ENCODE measurements at regions not wholly inside any gene's neighbourhood (a gene's known extent, or its start where the extent isn't known, plus 50 kb on each side); places are given as distances from the start of the nearest gene placed in this dataset.

- Mint-ChIP-seq H3K9me3 (peaks cover 0 to 5% (median 0%) of the 10 kb centered on the region in 7 donors), H3K27me3 (peaks cover 11% of the 10 kb centered on the region), H3K4me1 (no peaks in the 10 kb centered on the region), H3K27ac (no peak overlapping the region), H3K36me3 (no peaks in the 10 kb centered on the region), H3K4me3 (no peak overlapping the region)
- peaks cover 6% of the 10 kb centered on the region for H3K27me3 ChIP-seq (ENCODE audit: control insufficient read depth, insufficient read depth, low read length)
- no peaks in the 10 kb centered on the region for H3K9me3 ChIP-seq (ENCODE audit: control insufficient read depth in 2 of 2, low read length in 2 of 2)
- H3K4me1 ChIP-seq (ENCODE audit: control insufficient read depth, insufficient read depth, low read length, poor library complexity, severe bottlenecking), result no peaks in the 10 kb centered on the region
- DNase-seq, result no peak
- ATAC-seq (ENCODE audit: low read depth in 2 of 2), result no peak
- no peak overlapping the region for H3K4me3 ChIP-seq (ENCODE audit: low read depth, low read length)
- no peaks in the 10 kb centered on the region for H3K36me3 ChIP-seq (ENCODE audit: control insufficient read depth, insufficient read depth, low read length)
- no peak overlapping the region for H3K27ac ChIP-seq (ENCODE audit: insufficient read depth, low read length, poor library complexity, severe bottlenecking)
Observed at GRCh38 chr2:236498369-236498768, 71.3 kb upstream of the ACKR3 start.

- DNase-seq, result no peak
- Mint-ChIP-seq H3K4me3 (no peak overlapping the region), H3K36me3 (no peaks in the 10 kb centered on the region), H3K27me3 (peaks cover 18% of the 10 kb centered on the region), H3K27ac (no peak overlapping the region), H3K4me1 (no peaks in the 10 kb centered on the region), H3K9me3 (peaks cover 0 to 5% (median 0%) of the 10 kb centered on the region in 7 donors)
- no peaks in the 10 kb centered on the region for H3K9me3 ChIP-seq (ENCODE audit: control insufficient read depth in 2 of 2, low read length in 2 of 2)
- peaks cover 6% of the 10 kb centered on the region for H3K27me3 ChIP-seq (ENCODE audit: control insufficient read depth, insufficient read depth, low read length)
- H3K27ac ChIP-seq (ENCODE audit: insufficient read depth, low read length, poor library complexity, severe bottlenecking), result no peak overlapping the region
- H3K36me3 ChIP-seq (ENCODE audit: control insufficient read depth, insufficient read depth, low read length), result no peaks in the 10 kb centered on the region
- no peaks in the 10 kb centered on the region for H3K4me1 ChIP-seq (ENCODE audit: control insufficient read depth, insufficient read depth, low read length, poor library complexity, severe bottlenecking)
- ATAC-seq (ENCODE audit: low read depth in 2 of 2), result no peak
- H3K4me3 ChIP-seq (ENCODE audit: low read depth, low read length), result no peak overlapping the region
Observed at GRCh38 chr2:236499691-236500578, 69.7 kb upstream of the ACKR3 start.

DNA sequence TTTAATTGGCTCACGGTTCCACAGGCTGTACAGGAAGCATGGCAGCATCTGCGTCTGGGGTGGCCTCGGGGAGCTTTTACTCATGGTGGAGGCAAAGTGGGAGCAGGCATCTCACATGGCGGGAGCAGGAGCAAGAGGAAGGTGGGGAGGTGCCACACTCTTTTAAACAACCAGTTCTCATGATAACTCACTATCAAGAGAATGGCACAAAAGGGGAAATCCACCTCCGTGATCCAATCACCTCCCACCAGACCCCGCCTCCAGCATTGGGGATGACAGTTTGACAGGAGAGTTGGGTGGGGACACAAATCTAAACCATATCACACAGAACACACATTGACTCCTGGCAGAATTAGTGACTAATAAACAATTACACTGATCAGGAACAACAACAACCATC, 68.6 kb upstream of the ACKR3 start:
- peaks cover 0 to 5% (median 0%) of the 10 kb centered on the region in 7 donors for H3K9me3 Mint-ChIP-seq
- no peak overlapping the region for H3K4me3 Mint-ChIP-seq
- H3K36me3 Mint-ChIP-seq, result no peaks in the 10 kb centered on the region
- no peak overlapping the region for H3K27ac Mint-ChIP-seq
- H3K9me3 ChIP-seq (ENCODE audit: control insufficient read depth in 2 of 2, low read length in 2 of 2), result no peaks in the 10 kb centered on the region
- no peak for ATAC-seq (ENCODE audit: low read depth in 2 of 2)
- no peak for DNase-seq
- no peaks in the 10 kb centered on the region for H3K4me1 ChIP-seq (ENCODE audit: control insufficient read depth, insufficient read depth, low read length, poor library complexity, severe bottlenecking)
- H3K4me3 ChIP-seq (ENCODE audit: low read depth, low read length), result no peak overlapping the region
- H3K4me1 Mint-ChIP-seq, result no peaks in the 10 kb centered on the region
- H3K27ac ChIP-seq (ENCODE audit: insufficient read depth, low read length, poor library complexity, severe bottlenecking), result no peak overlapping the region
- H3K27me3 Mint-ChIP-seq, result peaks cover 29% of the 10 kb centered on the region
- H3K36me3 ChIP-seq (ENCODE audit: control insufficient read depth, insufficient read depth, low read length), result no peaks in the 10 kb centered on the region
- H3K27me3 ChIP-seq (ENCODE audit: control insufficient read depth, insufficient read depth, low read length), result peaks cover 11% of the 10 kb centered on the region

DNA sequence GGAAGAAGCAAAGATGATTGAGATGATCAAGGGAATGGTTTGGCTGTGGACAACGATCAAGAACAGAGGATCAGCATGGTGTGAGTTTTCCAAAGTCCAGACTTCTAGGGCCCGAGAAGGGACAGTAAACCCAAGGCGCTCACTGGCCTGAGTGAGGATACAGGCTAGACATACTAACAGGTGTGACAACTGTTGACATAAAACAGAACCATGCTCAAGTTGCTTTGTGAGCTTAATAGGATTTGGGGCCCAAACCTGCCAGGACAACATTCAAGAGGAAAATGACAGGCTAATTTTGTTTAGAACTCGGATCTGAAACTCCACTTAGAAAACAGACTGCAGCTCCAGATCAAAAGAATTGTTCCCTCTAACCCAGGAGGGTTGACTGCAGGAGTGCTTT, 68.1 kb upstream of the ACKR3 start:
- no peak overlapping the region for H3K27ac Mint-ChIP-seq
- DNase-seq (no peak), ATAC-seq (ENCODE audit: low read depth in 2 of 2) (no peak)
- H3K4me1 Mint-ChIP-seq, result no peaks in the 10 kb centered on the region
- H3K9me3 ChIP-seq (ENCODE audit: control insufficient read depth in 2 of 2, low read length in 2 of 2), result no peaks in the 10 kb centered on the region
- no peak overlapping the region for H3K4me3 Mint-ChIP-seq
- H3K9me3 Mint-ChIP-seq, result peaks cover 0 to 5% (median 0%) of the 10 kb centered on the region in 7 donors
- no peaks in the 10 kb centered on the region for H3K4me1 ChIP-seq (ENCODE audit: control insufficient read depth, insufficient read depth, low read length, poor library complexity, severe bottlenecking)
- H3K4me3 ChIP-seq (ENCODE audit: low read depth, low read length), result no peak overlapping the region
- H3K36me3 Mint-ChIP-seq, result no peaks in the 10 kb centered on the region
- H3K36me3 ChIP-seq (ENCODE audit: control insufficient read depth, insufficient read depth, low read length), result no peaks in the 10 kb centered on the region
- no peak overlapping the region for H3K27ac ChIP-seq (ENCODE audit: insufficient read depth, low read length, poor library complexity, severe bottlenecking)
- H3K27me3 Mint-ChIP-seq, result peaks cover 34% of the 10 kb centered on the region
- H3K27me3 ChIP-seq (ENCODE audit: control insufficient read depth, insufficient read depth, low read length), result peaks cover 12% of the 10 kb centered on the region

DNA sequence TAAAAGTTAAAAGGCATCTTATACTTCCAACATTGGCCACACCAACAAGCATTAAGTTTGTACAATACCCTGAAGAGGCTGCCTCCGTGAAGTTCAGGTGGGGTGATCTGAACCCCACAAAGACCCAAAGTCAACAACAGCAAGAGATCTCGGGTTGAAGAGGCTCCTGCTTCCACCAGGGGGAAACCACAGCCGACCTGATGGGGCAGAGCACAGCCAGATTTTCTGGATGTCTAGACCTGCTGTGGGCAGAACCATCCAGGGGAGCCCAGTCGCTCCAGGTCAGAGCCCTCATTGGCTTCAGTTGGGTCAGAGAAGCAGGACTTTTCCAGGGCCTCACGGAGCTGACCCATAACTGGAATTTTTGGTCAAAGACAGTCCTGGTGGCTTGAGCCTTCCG, 66.5 kb upstream of the ACKR3 start:
- Histone ChIP-seq H3K4me3 (ENCODE audit: low read depth, low read length) (no peak overlapping the region), H3K27me3 (ENCODE audit: control insufficient read depth, insufficient read depth, low read length) (peaks cover 18% of the 10 kb centered on the region), H3K4me1 (ENCODE audit: control insufficient read depth, insufficient read depth, low read length, poor library complexity, severe bottlenecking) (peaks cover 7% of the 10 kb centered on the region), H3K9me3 (ENCODE audit: control insufficient read depth in 2 of 2, low read length in 2 of 2) (no peaks in the 10 kb centered on the region), H3K36me3 (ENCODE audit: control insufficient read depth, insufficient read depth, low read length) (no peaks in the 10 kb centered on the region), H3K27ac (ENCODE audit: insufficient read depth, low read length, poor library complexity, severe bottlenecking) (no peak overlapping the region)
- H3K4me3 Mint-ChIP-seq, result no peak overlapping the region
- H3K36me3 Mint-ChIP-seq, result no peaks in the 10 kb centered on the region
- H3K27me3 Mint-ChIP-seq, result peaks cover 47% of the 10 kb centered on the region
- peak in 1 of 3 donors; percentile 19 for DNase-seq
- peaks cover 0 to 4% (median 0%) of the 10 kb centered on the region in 7 donors for H3K9me3 Mint-ChIP-seq
- H3K4me1 Mint-ChIP-seq, result peaks cover 0 to 5% (median 0%) of the 10 kb centered on the region in 4 donors
- no peak overlapping the region for H3K27ac Mint-ChIP-seq
- ATAC-seq (ENCODE audit: low read depth in 2 of 2), result no peak

- Mint-ChIP-seq H3K9me3 (peaks cover 0 to 2% (median 0%) of the 10 kb centered on the region in 7 donors), H3K36me3 (no peaks in the 10 kb centered on the region), H3K4me1 (peaks cover 0 to 5% (median 0%) of the 10 kb centered on the region in 4 donors), H3K4me3 (no peak overlapping the region), H3K27ac (no peak overlapping the region), H3K27me3 (peaks cover 52% of the 10 kb centered on the region)
- Histone ChIP-seq H3K4me1 (ENCODE audit: control insufficient read depth, insufficient read depth, low read length, poor library complexity, severe bottlenecking) (peaks cover 7% of the 10 kb centered on the region), H3K9me3 (ENCODE audit: control insufficient read depth in 2 of 2, low read length in 2 of 2) (no peaks in the 10 kb centered on the region), H3K27ac (ENCODE audit: insufficient read depth, low read length, poor library complexity, severe bottlenecking) (no peak overlapping the region), H3K27me3 (ENCODE audit: control insufficient read depth, insufficient read depth, low read length) (peaks cover 23% of the 10 kb centered on the region), H3K4me3 (ENCODE audit: low read depth, low read length) (no peak overlapping the region), H3K36me3 (ENCODE audit: control insufficient read depth, insufficient read depth, low read length) (no peaks in the 10 kb centered on the region)
- DNase-seq, result no peak
- no peak for ATAC-seq (ENCODE audit: low read depth in 2 of 2)
Observed at GRCh38 chr2:236503583-236503982, 66.0 kb upstream of the ACKR3 start.

- Mint-ChIP-seq H3K27me3 (peaks cover 56% of the 10 kb centered on the region), H3K9me3 (peaks cover 0 to 2% (median 0%) of the 10 kb centered on the region in 7 donors), H3K36me3 (no peaks in the 10 kb centered on the region), H3K27ac (no peak overlapping the region), H3K4me1 (peaks cover 0 to 5% (median 0%) of the 10 kb centered on the region in 4 donors), H3K4me3 (no peak overlapping the region)
- Histone ChIP-seq H3K4me3 (ENCODE audit: low read depth, low read length) (no peak overlapping the region), H3K4me1 (ENCODE audit: control insufficient read depth, insufficient read depth, low read length, poor library complexity, severe bottlenecking) (peaks cover 7% of the 10 kb centered on the region), H3K36me3 (ENCODE audit: control insufficient read depth, insufficient read depth, low read length) (no peaks in the 10 kb centered on the region), H3K9me3 (ENCODE audit: control insufficient read depth in 2 of 2, low read length in 2 of 2) (no peaks in the 10 kb centered on the region), H3K27me3 (ENCODE audit: control insufficient read depth, insufficient read depth, low read length) (peaks cover 21% of the 10 kb centered on the region), H3K27ac (ENCODE audit: insufficient read depth, low read length, poor library complexity, severe bottlenecking) (no peak overlapping the region)
- no peak for DNase-seq
- ATAC-seq (ENCODE audit: low read depth in 2 of 2), result no peak
Observed at GRCh38 chr2:236505041-236505440, 64.6 kb upstream of the ACKR3 start.

GRCh38 chr2:236505648-236506047, 64.0 kb upstream of the ACKR3 start:
- peaks cover 19% of the 10 kb centered on the region for H3K27me3 ChIP-seq (ENCODE audit: control insufficient read depth, insufficient read depth, low read length)
- no peaks in the 10 kb centered on the region for H3K36me3 ChIP-seq (ENCODE audit: control insufficient read depth, insufficient read depth, low read length)
- Mint-ChIP-seq H3K27me3 (peaks cover 58% of the 10 kb centered on the region), H3K4me3 (no peak overlapping the region), H3K9me3 (peaks cover 0 to 2% (median 0%) of the 10 kb centered on the region in 7 donors), H3K4me1 (peaks cover 0 to 5% (median 0%) of the 10 kb centered on the region in 4 donors), H3K36me3 (no peaks in the 10 kb centered on the region), H3K27ac (no peak overlapping the region)
- no peak overlapping the region for H3K27ac ChIP-seq (ENCODE audit: insufficient read depth, low read length, poor library complexity, severe bottlenecking)
- no peak for DNase-seq
- ATAC-seq (ENCODE audit: low read depth in 2 of 2), result no peak
- H3K4me1 ChIP-seq (ENCODE audit: control insufficient read depth, insufficient read depth, low read length, poor library complexity, severe bottlenecking), result peaks cover 7% of the 10 kb centered on the region
- no peaks in the 10 kb centered on the region for H3K9me3 ChIP-seq (ENCODE audit: control insufficient read depth in 2 of 2, low read length in 2 of 2)
- no peak overlapping the region for H3K4me3 ChIP-seq (ENCODE audit: low read depth, low read length)
